Neural progenitor cell (in vitro differentiated cells): ENCODE measurements at regions not wholly inside any gene's neighbourhood (a gene's known extent, or its start where the extent isn't known, plus 50 kb on each side); places are given as distances from the start of the nearest gene placed in this dataset.

Source experiments
- EZH2 ChIP-seq: fragments of 200-600 bp; sonication (generic); IDR thresholded peaks from 2 replicates; pipeline ENCODE4 v1.6.1; 2017; ENCODE audit warnings: antibody characterized with exemption, mild to moderate bottlenecking, moderate library complexity
- EZH2phosphoT487 ChIP-seq: fragments of 200-600 bp; sonication (generic); IDR thresholded peaks from 2 replicates; pipeline ENCODE4 v1.6.1; 2017; ENCODE audit warnings: antibody characterized with exemption
- TF ChIP-seq, protein P1 (sequence below): fragments of 200-600 bp; sonication (generic); IDR thresholded peaks from 2 replicates; pipeline ENCODE4 v1.5.1; 2017; ENCODE audit warnings: antibody characterized with exemption, mild to moderate bottlenecking

DNA sequence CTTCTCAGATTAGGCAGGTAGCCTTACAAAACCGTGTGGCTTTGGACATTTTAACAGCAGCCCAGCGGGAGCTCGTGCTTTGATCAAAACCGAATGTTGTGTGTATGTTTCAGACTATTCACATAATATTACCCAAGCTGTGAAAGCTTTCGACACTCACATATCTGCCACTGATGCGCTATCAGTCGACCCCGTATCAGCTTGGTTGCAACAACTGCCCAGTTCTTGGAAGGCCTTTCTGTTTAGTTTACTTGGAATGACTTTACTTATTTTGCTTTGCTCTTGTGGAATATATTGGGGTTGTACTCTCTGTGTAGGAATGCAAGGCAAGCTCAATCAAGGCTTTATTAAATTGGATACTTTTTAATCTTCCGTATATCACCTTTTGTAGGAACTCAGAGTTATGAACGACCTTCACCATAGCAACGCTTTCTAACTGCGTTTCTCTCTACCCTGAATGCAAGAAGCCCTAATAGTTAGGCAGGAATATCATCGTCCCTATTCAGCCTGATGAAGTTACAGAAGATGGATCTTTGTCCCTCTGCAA, 107.5 kb downstream of the GLUD2 start:
- TF ChIP-seq, protein P1, sequence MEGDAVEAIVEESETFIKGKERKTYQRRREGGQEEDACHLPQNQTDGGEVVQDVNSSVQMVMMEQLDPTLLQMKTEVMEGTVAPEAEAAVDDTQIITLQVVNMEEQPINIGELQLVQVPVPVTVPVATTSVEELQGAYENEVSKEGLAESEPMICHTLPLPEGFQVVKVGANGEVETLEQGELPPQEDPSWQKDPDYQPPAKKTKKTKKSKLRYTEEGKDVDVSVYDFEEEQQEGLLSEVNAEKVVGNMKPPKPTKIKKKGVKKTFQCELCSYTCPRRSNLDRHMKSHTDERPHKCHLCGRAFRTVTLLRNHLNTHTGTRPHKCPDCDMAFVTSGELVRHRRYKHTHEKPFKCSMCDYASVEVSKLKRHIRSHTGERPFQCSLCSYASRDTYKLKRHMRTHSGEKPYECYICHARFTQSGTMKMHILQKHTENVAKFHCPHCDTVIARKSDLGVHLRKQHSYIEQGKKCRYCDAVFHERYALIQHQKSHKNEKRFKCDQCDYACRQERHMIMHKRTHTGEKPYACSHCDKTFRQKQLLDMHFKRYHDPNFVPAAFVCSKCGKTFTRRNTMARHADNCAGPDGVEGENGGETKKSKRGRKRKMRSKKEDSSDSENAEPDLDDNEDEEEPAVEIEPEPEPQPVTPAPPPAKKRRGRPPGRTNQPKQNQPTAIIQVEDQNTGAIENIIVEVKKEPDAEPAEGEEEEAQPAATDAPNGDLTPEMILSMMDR = no peak
- TF ChIP-seq EZH2phosphoT487 (no peak), EZH2 (no peak)
